GM21825 (cell line): ENCODE measurements at regions not wholly inside any gene's neighbourhood (a gene's known extent, or its start where the extent isn't known, plus 50 kb on each side); places are given as distances from the start of the nearest gene placed in this dataset.

Experiments
- ATAC-seq: cut with Tn5 transposase; IDR thresholded peaks from one replicate; pipeline ENCODE4 v1.9.1; 2021; ENCODE audit warnings: mild to moderate bottlenecking, moderate library complexity; ENCODE audit not compliant: unreplicated experiment

- no peak for ATAC-seq
Measured at GRCh38 chr4:41318839-41319530, 62.3 kb downstream of the UCHL1 start.

- no peak for ATAC-seq
Measured at GRCh38 chr4:41319553-41319952, 62.8 kb downstream of the UCHL1 start.

GRCh38 chr4:41320278-41320677 is 63.5 kb downstream of the UCHL1 start:
- no peak for ATAC-seq

- ATAC-seq = no peak
Measured at GRCh38 chr4:41320786-41321185, 64.1 kb downstream of the UCHL1 start.

GRCh38 chr4:41321216-41321945 is 64.7 kb downstream of the UCHL1 start:
- ATAC-seq = no peak

GRCh38 chr4:41322617-41323016 is 65.9 kb downstream of the UCHL1 start:
- no peak for ATAC-seq

GRCh38 chr4:41323179-41323578 is 66.5 kb downstream of the UCHL1 start:
- no peak for ATAC-seq

- ATAC-seq = no peak
Measured at GRCh38 chr4:41323706-41324105, 67.0 kb downstream of the UCHL1 start.

- ATAC-seq = no peak
Measured at GRCh38 chr4:41324861-41325260, 68.1 kb downstream of the UCHL1 start.

GRCh38 chr4:41325901-41326300 is 69.2 kb downstream of the UCHL1 start:
- no peak for ATAC-seq

- no peak for ATAC-seq
Measured at GRCh38 chr4:41326776-41327175, 70.0 kb downstream of the UCHL1 start.

- ATAC-seq = no peak
Measured at GRCh38 chr4:41327770-41328169, 71.0 kb downstream of the UCHL1 start.

GRCh38 chr4:41329361-41329760 is 72.6 kb downstream of the UCHL1 start:
- ATAC-seq = no peak

GRCh38 chr4:41331224-41331623 is 74.5 kb downstream of the UCHL1 start:
- no peak for ATAC-seq

- ATAC-seq = no peak
Measured at GRCh38 chr4:41332510-41333054, 75.9 kb downstream of the UCHL1 start.

- no peak for ATAC-seq
Measured at GRCh38 chr4:41334182-41334581, 77.5 kb downstream of the UCHL1 start.

GRCh38 chr4:41339812-41340809 is 83.4 kb downstream of the UCHL1 start:
- no peak for ATAC-seq

GRCh38 chr4:41346306-41347061 is 89.8 kb downstream of the UCHL1 start:
- no peak for ATAC-seq

GRCh38 chr4:41349021-41349420 is 92.3 kb downstream of the UCHL1 start:
- no peak for ATAC-seq
